ENCODE measurements at regions not wholly inside any gene's neighbourhood (a gene's known extent, or its start where the extent isn't known, plus 50 kb on each side); places are given as distances from the start of the nearest gene placed in this dataset.

DNA sequence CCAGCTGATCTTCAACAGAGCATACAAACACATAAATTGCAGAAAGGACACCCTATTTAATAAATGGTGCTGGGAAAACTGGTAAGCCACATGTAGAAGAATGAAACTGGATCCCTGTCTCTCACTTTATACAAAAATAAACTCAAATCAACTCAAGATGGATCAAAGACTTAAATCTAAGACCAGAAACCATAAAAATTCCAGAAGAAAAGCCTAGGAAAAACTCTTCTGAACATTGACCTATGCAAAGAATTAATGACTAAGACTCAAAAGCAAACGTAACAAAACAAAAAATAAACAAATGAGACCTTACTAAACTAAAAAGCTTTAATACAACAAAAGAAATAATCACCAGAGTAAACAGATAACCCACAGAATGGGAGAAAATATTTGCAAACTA lies 74.5 kb upstream of the ABCC4 start:
- intact Hi-C loops (cut with micrococcal nuclease) = loop anchor here (2.0 kb wide), 1 partner anchor 99 kb away; no protein-coding TSS in a partner anchor
- in situ Hi-C loops (cut with MboI) = no loop called here

DNA sequence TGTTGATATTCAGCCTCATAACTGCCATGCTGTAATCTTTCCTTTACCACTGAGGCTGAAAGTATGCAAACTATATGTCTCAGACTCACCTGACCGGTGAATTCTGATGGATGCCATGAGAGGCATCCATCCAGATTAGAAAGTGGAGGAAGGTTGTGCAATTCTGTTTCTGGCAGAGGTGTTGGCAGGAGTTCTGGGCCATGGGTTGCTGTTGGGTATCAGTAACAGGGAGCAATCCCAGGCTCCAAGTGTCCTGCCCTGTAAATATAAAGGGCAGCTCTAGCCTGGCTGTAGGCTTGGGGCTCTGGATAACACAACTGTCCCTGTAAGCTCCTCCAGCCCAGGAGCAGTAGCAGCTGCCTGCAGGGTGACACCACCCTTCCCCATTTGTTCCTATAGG lies 77.4 kb upstream of the ABCC4 start:
- Histone ChIP-seq H3K9me3 (replicated peaks; ENCODE audit: control insufficient read depth, insufficient read depth, low read depth, low read length) (no peaks in the 10 kb centered on the region), H3K36me3 (ENCODE audit: control insufficient read depth, insufficient read depth, low read length) (no peaks in the 10 kb centered on the region), H3K4me3 (no peak overlapping the region), H4K20me1 (replicated peaks; ENCODE audit: control insufficient read depth, insufficient read depth, low read length) (no peaks in the 10 kb centered on the region), H3K9ac (ENCODE audit: insufficient read depth in 1 of 2, low read depth in 2 of 2, low read length in 2 of 2) (no peak overlapping the region), H3K79me2 (ENCODE audit: control insufficient read depth, insufficient read depth, low read length) (no peaks in the 10 kb centered on the region), H3K27me3 (ENCODE audit: control insufficient read depth in 2 of 2, insufficient read depth in 2 of 2, low read length in 2 of 2) (no peaks in the 10 kb centered on the region), H3K4me1 (replicated peaks in 1 of 2; ENCODE audit: control insufficient read depth in 2 of 2, insufficient read depth in 2 of 2, low read length in 2 of 2) (peaks cover 0 to 6% of the 10 kb centered on the region in 2 experiments; a peak in 3 of 5 replicates), H3K4me2 (ENCODE audit: insufficient read depth, low read length) (no peak overlapping the region), H3K27ac (ENCODE audit: extremely low read depth, low read depth, low read length) (no peak overlapping the region), H3K9me1 (ENCODE audit: control insufficient read depth, insufficient read depth, low read length) (no peaks in the 10 kb centered on the region), H2AFZ (ENCODE audit: low read depth, low read length) (no peak overlapping the region)
- in situ Hi-C loops (cut with MboI) (no loop called here), intact Hi-C loops (cut with micrococcal nuclease) (no loop called here)
- ChIA-PET POLR2A (no interaction called here), CTCF (ENCODE audit: low intra/inter-chr PET ratio) (no interaction called here)
- no peak for DNase-seq (ENCODE audit: extremely low read depth in 1 of 4, low spot score in 3 of 4)
- 40% methylated on average over 1 of the region's 1 CpG for WGBS (ENCODE audit: insufficient coverage, low coverage, missing lambda C conversion rate)
- no TSS peak for BruUV-seq (replicated peaks)
- ATAC-seq = no peak; the same call in 2 of the 3 replicates
- FAIRE-seq = no peak
- TF ChIP-seq, protein P1, sequence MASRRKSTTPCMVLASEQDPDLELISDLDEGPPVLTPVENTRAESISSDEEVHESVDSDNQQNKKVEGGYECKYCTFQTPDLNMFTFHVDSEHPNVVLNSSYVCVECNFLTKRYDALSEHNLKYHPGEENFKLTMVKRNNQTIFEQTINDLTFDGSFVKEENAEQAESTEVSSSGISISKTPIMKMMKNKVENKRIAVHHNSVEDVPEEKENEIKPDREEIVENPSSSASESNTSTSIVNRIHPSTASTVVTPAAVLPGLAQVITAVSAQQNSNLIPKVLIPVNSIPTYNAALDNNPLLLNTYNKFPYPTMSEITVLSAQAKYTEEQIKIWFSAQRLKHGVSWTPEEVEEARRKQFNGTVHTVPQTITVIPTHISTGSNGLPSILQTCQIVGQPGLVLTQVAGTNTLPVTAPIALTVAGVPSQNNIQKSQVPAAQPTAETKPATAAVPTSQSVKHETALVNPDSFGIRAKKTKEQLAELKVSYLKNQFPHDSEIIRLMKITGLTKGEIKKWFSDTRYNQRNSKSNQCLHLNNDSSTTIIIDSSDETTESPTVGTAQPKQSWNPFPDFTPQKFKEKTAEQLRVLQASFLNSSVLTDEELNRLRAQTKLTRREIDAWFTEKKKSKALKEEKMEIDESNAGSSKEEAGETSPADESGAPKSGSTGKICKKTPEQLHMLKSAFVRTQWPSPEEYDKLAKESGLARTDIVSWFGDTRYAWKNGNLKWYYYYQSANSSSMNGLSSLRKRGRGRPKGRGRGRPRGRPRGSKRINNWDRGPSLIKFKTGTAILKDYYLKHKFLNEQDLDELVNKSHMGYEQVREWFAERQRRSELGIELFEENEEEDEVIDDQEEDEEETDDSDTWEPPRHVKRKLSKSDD (conservative IDR thresholded peaks at IDR 0.05; ENCODE audit: low read length) = no peak
- TF ChIP-seq FOXK2 (conservative IDR thresholded peaks at IDR 0.05 in 1 of 2, IDR thresholded peaks at IDR 0.05 in 1 of 2; ENCODE audit: low read depth in 2 of 2) = no peak
- no peak for TF ChIP-seq NCOA1 (IDR thresholded peaks at IDR 0.05; ENCODE audit: low read depth)
- no peak for TF ChIP-seq NFE2 (IDR thresholded peaks at IDR 0.05; ENCODE audit: low read depth)
- TF ChIP-seq CCNT2 (IDR thresholded peaks at IDR 0.05; ENCODE audit: borderline replicate concordance, extremely low read depth, insufficient read length, low read depth, low read length) = no peak
- TF ChIP-seq SMAD3 (CRISPR knock-in tag; conservative IDR thresholded peaks at IDR 0.05) = no peak
- no peak for TF ChIP-seq TRIM24 (IDR thresholded peaks at IDR 0.05)
- TF ChIP-seq POLR2G (IDR thresholded peaks at IDR 0.05; ENCODE audit: low read depth, low read length) = no peak

More for the DNA sequence above, 74.5 kb upstream of the ABCC4 start:
- POLR2A ChIA-PET = no interaction called here
- Histone ChIP-seq H3K9ac (ENCODE audit: insufficient read depth in 1 of 2, low read depth in 2 of 2, low read length in 2 of 2) (no peak overlapping the region), H3K9me3 (replicated peaks; ENCODE audit: control insufficient read depth, insufficient read depth, low read depth, low read length) (no peaks in the 10 kb centered on the region), H2AFZ (ENCODE audit: low read depth, low read length) (no peak overlapping the region), H4K20me1 (replicated peaks; ENCODE audit: control insufficient read depth, insufficient read depth, low read length) (no peaks in the 10 kb centered on the region), H3K4me2 (ENCODE audit: insufficient read depth, low read length) (no peak overlapping the region), H3K27ac (ENCODE audit: extremely low read depth, low read depth, low read length) (no peak overlapping the region), H3K4me3 (no peak overlapping the region), H3K9me1 (ENCODE audit: control insufficient read depth, insufficient read depth, low read length) (no peaks in the 10 kb centered on the region), H3K4me1 (replicated peaks in 1 of 2; ENCODE audit: control insufficient read depth in 2 of 2, insufficient read depth in 2 of 2, low read length in 2 of 2) (peaks cover 0 to 4% of the 10 kb centered on the region in 2 experiments; a peak in 2 of 5 replicates), H3K79me2 (ENCODE audit: control insufficient read depth, insufficient read depth, low read length) (no peaks in the 10 kb centered on the region), H3K27me3 (ENCODE audit: control insufficient read depth in 2 of 2, insufficient read depth in 2 of 2, low read length in 2 of 2) (no peaks in the 10 kb centered on the region), H3K36me3 (ENCODE audit: control insufficient read depth, insufficient read depth, low read length) (no peaks in the 10 kb centered on the region)
- FAIRE-seq (no peak), DNase-seq (ENCODE audit: extremely low read depth in 1 of 4, low spot score in 3 of 4) (no peak), ATAC-seq (no peak)
- TF ChIP-seq EHMT2 (IDR thresholded peaks at IDR 0.05) (no peak), RBM39 (optimal IDR thresholded peaks at IDR 0.05; ENCODE audit: low read depth, low read length) (no peak), JUNB (CRISPR knock-in tag; conservative IDR thresholded peaks at IDR 0.05) (no peak), GATAD2B (IDR thresholded peaks at IDR 0.05; ENCODE audit: borderline replicate concordance) (no peak), NBN (IDR thresholded peaks at IDR 0.05; ENCODE audit: low read depth) (no peak), ZNF57 (CRISPR knock-in tag; IDR thresholded peaks at IDR 0.05) (no peak), COPS2 (conservative IDR thresholded peaks at IDR 0.05) (no peak), GATA2 (CRISPR knock-in tag; IDR thresholded peaks at IDR 0.05) (no peak)
- CTCF ChIA-PET (ENCODE audit: low intra/inter-chr PET ratio) = no interaction called here
- 0% methylated on average over 1 of the region's 1 CpG for WGBS (ENCODE audit: insufficient coverage, low coverage, missing lambda C conversion rate)
- BruUV-seq (replicated peaks) = no TSS peak
